HEK293 (cell line): ENCODE measurements at regions not wholly inside any gene's neighbourhood (a gene's known extent, or its start where the extent isn't known, plus 50 kb on each side); places are given as distances from the start of the nearest gene placed in this dataset.

Experiments
- CTCF ChIA-PET: fragments of 350-600 bp; formaldehyde crosslinking; extraction: SDS; loops from one replicate; lab custom pipeline; 2021; ENCODE audit warnings: antibody characterized with exemption; lab: Yijun Ruan, JAX
- POLR2A ChIA-PET: fragments of 300-600 bp; formaldehyde crosslinking; extraction: SDS; loops from one replicate; lab custom pipeline; 2020; ENCODE audit warnings: antibody characterized with exemption, inconsistent platforms; lab: Yijun Ruan, JAX
- H3K27ac ChIP-seq: fragments of 200-500 bp; sonication (Bioruptor generic); 2 replicates; pipeline ENCODE4 v1.5.1; 2014; ENCODE audit warnings: low read depth, low read length, control low read depth, inconsistent platforms; ENCODE audit errors: extremely low read depth
- H3K36me3 ChIP-seq, 2 experiments: fragments of 200-500 bp in 1 of 2; sonication (Bioruptor generic) in 1 of 2; 1 replicate in 1 of 2; 2 replicates in 1 of 2; pipeline ENCODE4 v1.5.1; 2014 to 2017; ENCODE audit warnings: inconsistent platforms in 2 of 2, low read length in 2 of 2; ENCODE audit not compliant: control insufficient read depth in 2 of 2, insufficient read depth in 1 of 2
- H3K4me1 ChIP-seq: fragments of 200-500 bp; sonication (Bioruptor generic); 2 replicates; pipeline ENCODE4 v1.5.1; 2014; ENCODE audit warnings: mild to moderate bottlenecking, low read length, inconsistent platforms; ENCODE audit not compliant: control insufficient read depth, insufficient read depth
- H3K4me3 ChIP-seq: 2 replicates; pipeline ENCODE4 v1.5.1; 2011; ENCODE audit warnings: low read depth, mild to moderate bottlenecking, control low read depth, low read length, moderate library complexity
- H3K9me3 ChIP-seq: fragments of 200-500 bp; sonication (Bioruptor generic); 2 replicates; pipeline ENCODE4 v1.5.1; 2014; ENCODE audit warnings: low read depth, low read length, inconsistent platforms; ENCODE audit not compliant: control insufficient read depth, insufficient read depth
- ATF2 ChIP-seq: fragments of 450-650 bp; formaldehyde crosslinking; IDR thresholded peaks from 2 replicates; pipeline ENCODE4 v1.5.1; 2016; ENCODE audit warnings: missing biosample characterization, missing genetic modification characterization, low read depth
- FEZF1 ChIP-seq: fragments of 450-650 bp; formaldehyde crosslinking; IDR thresholded peaks from 2 replicates; pipeline ENCODE4 v1.5.1; 2016; ENCODE audit warnings: missing biosample characterization, missing genetic modification characterization
- HIC1 ChIP-seq: fragments of 450-650 bp; formaldehyde crosslinking; IDR thresholded peaks from 2 replicates; pipeline ENCODE4 v1.5.1; 2016; ENCODE audit warnings: missing biosample characterization, missing genetic modification characterization
- KLF7 ChIP-seq: fragments of 450-650 bp; formaldehyde crosslinking; IDR thresholded peaks from 2 replicates; pipeline ENCODE4 v1.5.1; 2016; ENCODE audit warnings: missing biosample characterization, missing genetic modification characterization, borderline replicate concordance
- SP3 ChIP-seq: fragments of 450-650 bp; formaldehyde crosslinking; IDR thresholded peaks from 2 replicates; pipeline ENCODE4 v1.5.1; 2016; ENCODE audit warnings: missing biosample characterization, missing genetic modification characterization
- ZIC2 ChIP-seq: fragments of 450-650 bp; formaldehyde crosslinking; IDR thresholded peaks from 2 replicates; pipeline ENCODE4 v1.5.1; 2016; ENCODE audit warnings: missing biosample characterization, missing genetic modification characterization
- ZNF239 ChIP-seq: fragments of 450-650 bp; formaldehyde crosslinking; IDR thresholded peaks from 2 replicates; pipeline ENCODE4 v1.5.1; 2016; ENCODE audit warnings: missing biosample characterization, missing genetic modification characterization
- ZNF266 ChIP-seq: fragments of 450-650 bp; formaldehyde crosslinking; IDR thresholded peaks from 2 replicates; pipeline ENCODE4 v1.5.1; 2016; ENCODE audit warnings: missing biosample characterization, missing genetic modification characterization, low read depth
- ZNF394 ChIP-seq: fragments of 450-650 bp; formaldehyde crosslinking; IDR thresholded peaks from 2 replicates; pipeline ENCODE4 v1.5.1; 2016; ENCODE audit warnings: missing biosample characterization, missing genetic modification characterization, mild to moderate bottlenecking, moderate library complexity, borderline replicate concordance
- ZNF426 ChIP-seq: fragments of 450-650 bp; formaldehyde crosslinking; IDR thresholded peaks from 2 replicates; pipeline ENCODE4 v1.5.1; 2017; ENCODE audit warnings: missing biosample characterization, missing genetic modification characterization, mild to moderate bottlenecking, inconsistent platforms, moderate library complexity
- TF ChIP-seq, protein P1 (sequence below): fragments of 450-650 bp; formaldehyde crosslinking; optimal IDR thresholded peaks from 2 replicates; pipeline ENCODE3; 2016; ENCODE audit warnings: missing biosample characterization, mild to moderate bottlenecking, missing genetic modification characterization

DNA sequence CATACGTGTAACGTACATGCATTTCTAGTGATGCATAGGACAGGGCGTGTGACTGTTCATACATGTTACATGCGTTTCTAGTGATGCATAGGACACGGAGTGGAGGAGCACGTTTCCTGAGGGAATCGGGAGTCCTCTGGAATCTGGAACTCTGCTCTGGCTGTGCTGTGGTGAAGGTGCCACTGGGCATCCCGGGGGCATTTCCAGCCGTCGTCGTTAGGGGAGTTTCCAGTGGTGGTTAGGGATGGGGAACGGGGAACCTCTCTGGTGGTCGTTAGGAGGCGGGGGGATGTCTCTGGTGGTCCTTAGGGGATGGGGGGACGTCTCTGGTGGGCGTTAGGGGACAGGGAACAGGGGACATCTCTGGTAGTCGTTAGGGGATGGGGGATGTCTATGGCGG lies 209.6 kb upstream of the SOX1 start:
- ChIA-PET CTCF (no interaction called here), POLR2A (no interaction called here)
- H3K9me3 ChIP-seq, result no peaks in the 10 kb centered on the region
- no peaks in the 10 kb centered on the region for H3K36me3 ChIP-seq
- H3K4me1 ChIP-seq, result no peaks in the 10 kb centered on the region
- H3K4me3 ChIP-seq, result no peak overlapping the region
- no peak for TF ChIP-seq ZNF394 (tag by site-specific recombination)
- no peak for TF ChIP-seq ATF2 (tag by site-specific recombination)
- no peak for TF ChIP-seq ZNF426 (tag by site-specific recombination)
- no peak overlapping the region for H3K27ac ChIP-seq

DNA sequence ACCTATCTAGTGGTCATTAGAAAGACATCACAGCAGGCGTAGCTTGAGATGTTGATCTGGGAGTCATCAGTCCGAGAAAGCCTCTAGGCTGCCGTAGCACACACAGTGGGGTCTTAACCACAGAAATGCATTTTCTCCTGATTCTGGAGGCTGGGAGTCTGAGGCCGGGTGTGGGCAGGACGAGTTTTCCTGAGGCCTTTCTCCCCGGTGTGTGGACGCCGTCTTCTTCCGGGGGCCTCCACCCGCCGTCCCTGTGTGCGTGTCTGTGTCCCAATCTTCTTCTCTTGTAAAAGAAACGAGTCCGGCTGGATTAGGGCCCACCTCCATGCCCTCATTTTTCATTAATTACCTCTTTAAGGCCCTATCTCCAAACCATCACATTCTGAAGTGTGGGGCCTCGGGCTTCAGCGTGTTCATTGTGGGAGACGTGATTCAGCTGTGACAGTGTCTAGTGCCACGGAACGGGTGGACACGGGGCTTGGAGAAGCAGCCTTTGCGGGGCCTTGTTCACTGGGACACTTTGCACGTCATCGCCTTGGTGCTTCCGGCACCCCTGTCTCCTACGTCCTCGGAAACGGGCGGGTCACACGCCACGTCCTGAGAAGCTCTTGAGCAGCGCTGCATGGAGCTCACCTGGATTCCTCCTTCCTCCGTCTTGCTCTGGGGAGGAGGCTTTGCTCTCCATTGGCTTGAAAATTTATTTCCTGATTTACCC lies 208.9 kb upstream of the SOX1 start:
- H3K4me1 ChIP-seq, result no peaks in the 10 kb centered on the region
- H3K9me3 ChIP-seq, result no peaks in the 10 kb centered on the region
- H3K4me3 ChIP-seq, result no peak overlapping the region
- ChIA-PET POLR2A (no interaction called here), CTCF (no interaction called here)
- TF ChIP-seq HIC1 (tag by site-specific recombination) (no peak), KLF7 (tag by site-specific recombination) (no peak), FEZF1 (no peak), ZNF239 (tag by site-specific recombination) (no peak), ZIC2 (no peak), SP3 (tag by site-specific recombination) (no peak)
- TF ChIP-seq, protein P1, sequence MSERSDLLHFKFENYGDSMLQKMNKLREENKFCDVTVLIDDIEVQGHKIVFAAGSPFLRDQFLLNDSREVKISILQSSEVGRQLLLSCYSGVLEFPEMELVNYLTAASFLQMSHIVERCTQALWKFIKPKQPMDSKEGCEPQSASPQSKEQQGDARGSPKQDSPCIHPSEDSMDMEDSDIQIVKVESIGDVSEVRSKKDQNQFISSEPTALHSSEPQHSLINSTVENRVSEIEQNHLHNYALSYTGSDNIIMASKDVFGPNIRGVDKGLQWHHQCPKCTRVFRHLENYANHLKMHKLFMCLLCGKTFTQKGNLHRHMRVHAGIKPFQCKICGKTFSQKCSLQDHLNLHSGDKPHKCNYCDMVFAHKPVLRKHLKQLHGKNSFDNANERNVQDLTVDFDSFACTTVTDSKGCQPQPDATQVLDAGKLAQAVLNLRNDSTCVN (tag by site-specific recombination), result no peak
- no peaks in the 10 kb centered on the region for H3K36me3 ChIP-seq
- no peak overlapping the region for H3K27ac ChIP-seq

DNA sequence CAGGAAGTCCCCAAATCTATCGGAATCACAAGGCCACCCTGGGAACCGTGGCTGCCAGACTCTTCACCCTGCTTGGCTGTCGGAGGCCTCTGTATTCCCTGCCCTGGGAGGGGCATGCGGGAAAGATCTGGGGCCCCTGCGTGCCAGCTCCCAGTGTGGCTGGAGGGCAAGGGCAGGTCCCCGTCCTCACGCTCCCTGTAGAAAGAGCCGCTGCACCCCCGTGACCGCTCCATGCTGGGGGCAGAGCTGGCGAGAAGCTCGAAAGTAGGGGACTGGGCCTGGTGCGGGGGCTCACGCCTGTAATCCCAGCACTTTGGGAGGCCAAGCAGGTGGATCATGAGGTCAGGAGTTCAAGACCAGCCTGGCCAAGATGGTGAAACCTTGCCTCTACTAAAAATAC lies 208.4 kb upstream of the SOX1 start:
- TF ChIP-seq ZNF266 (tag by site-specific recombination), result no peak
- H3K9me3 ChIP-seq, result no peaks in the 10 kb centered on the region
- no peak overlapping the region for H3K4me3 ChIP-seq
- ChIA-PET CTCF (no interaction called here), POLR2A (no interaction called here)
- no peak overlapping the region for H3K27ac ChIP-seq
- no peaks in the 10 kb centered on the region for H3K4me1 ChIP-seq
- H3K36me3 ChIP-seq, result no peaks in the 10 kb centered on the region
